NCI-H2196 treated with DMSO at 0.1 percent for 48 hours (cell line): ENCODE measurements at regions not wholly inside any gene's neighbourhood (a gene's known extent, or its start where the extent isn't known, plus 50 kb on each side); places are given as distances from the start of the nearest gene placed in this dataset.
"Not testable (repeated sequence)": the region's sequence is repeated elsewhere in the genome, so short reads cannot be mapped to it uniquely, and the experiment has no call there.

Source experiments
- DNase-seq: peaks from one replicate; lab custom pipeline; 2025; ENCODE audit not compliant: unreplicated experiment; lab: John Stamatoyannopoulos, UW

GRCh38 chr1:213623862-213624261 lies 363.9 kb upstream of the PROX1 start:
- DNase-seq: no peak

- DNase-seq: not testable (repeated sequence)
Observed at GRCh38 chr1:213636778-213637177, 351.0 kb upstream of the PROX1 start.

- no peak for DNase-seq
Observed at GRCh38 chr1:213641312-213641711, 346.5 kb upstream of the PROX1 start.

- DNase-seq: no peak
Observed at GRCh38 chr1:213643360-213643759, 344.4 kb upstream of the PROX1 start.

- no peak for DNase-seq
Observed at GRCh38 chr1:213647864-213648650, 339.7 kb upstream of the PROX1 start.

- no peak for DNase-seq
Observed at GRCh38 chr1:213649373-213649772, 338.4 kb upstream of the PROX1 start.

- no peak for DNase-seq
Observed at GRCh38 chr1:213650603-213651002, 337.2 kb upstream of the PROX1 start.

- DNase-seq: no peak
Observed at GRCh38 chr1:213651077-213651476, 336.7 kb upstream of the PROX1 start.

GRCh38 chr1:213652109-213652508 lies 335.7 kb upstream of the PROX1 start:
- no peak for DNase-seq

GRCh38 chr1:213656039-213656438 lies 331.7 kb upstream of the PROX1 start:
- DNase-seq: no peak

- DNase-seq: no peak
Observed at GRCh38 chr1:213656503-213656902, 331.3 kb upstream of the PROX1 start.

GRCh38 chr1:213657013-213657412 lies 330.8 kb upstream of the PROX1 start:
- DNase-seq: no peak

GRCh38 chr1:213657879-213658278 lies 329.9 kb upstream of the PROX1 start:
- DNase-seq: no peak

- peak; percentile 38 for DNase-seq
Observed at GRCh38 chr1:213658457-213658856, 329.3 kb upstream of the PROX1 start.

- DNase-seq: no peak
Observed at GRCh38 chr1:213659580-213660547, 327.9 kb upstream of the PROX1 start.

- DNase-seq: no peak
Observed at GRCh38 chr1:213661302-213661701, 326.5 kb upstream of the PROX1 start.

GRCh38 chr1:213666113-213666512 lies 321.7 kb upstream of the PROX1 start:
- no peak for DNase-seq

GRCh38 chr1:213666922-213667321 lies 320.9 kb upstream of the PROX1 start:
- DNase-seq: no peak

GRCh38 chr1:213669512-213669911 lies 318.3 kb upstream of the PROX1 start:
- no peak for DNase-seq

GRCh38 chr1:213669964-213670691 lies 317.6 kb upstream of the PROX1 start:
- DNase-seq: peak; percentile 87

GRCh38 chr1:213670692-213671023 lies 317.1 kb upstream of the PROX1 start:
- no peak for DNase-seq
